H1 (cell line): ENCODE measurements at regions not wholly inside any gene's neighbourhood (a gene's known extent, or its start where the extent isn't known, plus 50 kb on each side); places are given as distances from the start of the nearest gene placed in this dataset.

ENCODE experiments used
- CHD2 ChIP-seq: IDR thresholded peaks from 2 replicates; pipeline ENCODE4 v1.6.1; 2012; ENCODE audit warnings: low read length, improper control_type of control experiment
- EZH2 ChIP-seq: fragments of 200-600 bp; sonication (generic); IDR thresholded peaks from 2 replicates; pipeline ENCODE4 v1.7.1; 2012; ENCODE audit warnings: low read depth, mild to moderate bottlenecking, moderate library complexity, low read length, inconsistent platforms; ENCODE audit not compliant: severe bottlenecking
- TEAD4 ChIP-seq: IDR thresholded peaks from 2 replicates; pipeline ENCODE4 v1.6.1; 2012; ENCODE audit warnings: low read depth, low read length, inconsistent platforms, mixed read lengths
- TF ChIP-seq, protein P1 (sequence below), 3 experiments: IDR thresholded peaks; 1 replicate in 2 of 3; 2 replicates in 1 of 3; pipeline versions ENCODE4 v1.5.1 to v1.6.1; 2011; ENCODE audit warnings: low read length in 3 of 3, mild to moderate bottlenecking in 3 of 3, inconsistent platforms in 2 of 3, low read depth in 1 of 3, moderate library complexity in 1 of 3; ENCODE audit not compliant: insufficient read depth in 1 of 3; ENCODE audit errors: control extremely low read depth in 1 of 3

DNA sequence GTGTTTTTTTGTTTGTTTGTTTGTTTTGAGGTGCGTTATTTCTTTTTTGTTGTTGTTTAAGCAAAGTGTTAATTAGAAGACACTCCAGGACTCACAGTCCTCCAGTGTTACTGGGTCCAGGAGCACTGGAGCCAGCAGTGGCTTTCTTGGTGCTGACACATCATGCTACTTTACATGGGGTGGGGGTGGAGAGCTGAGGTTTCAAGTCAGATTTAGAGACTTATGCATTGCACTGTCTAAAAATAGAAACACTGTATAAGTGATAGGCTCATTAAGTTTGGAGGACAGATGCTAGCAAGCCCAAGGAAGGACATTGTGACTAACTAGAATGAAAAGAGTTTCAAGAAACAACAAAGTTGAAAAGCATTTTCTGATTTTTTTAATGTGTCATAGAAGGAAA lies 2209.2 kb downstream of the MAT2B start:
- TF ChIP-seq CHD2: no peak
- no peak for TF ChIP-seq TEAD4
- TF ChIP-seq EZH2: no peak
- TF ChIP-seq, protein P1, sequence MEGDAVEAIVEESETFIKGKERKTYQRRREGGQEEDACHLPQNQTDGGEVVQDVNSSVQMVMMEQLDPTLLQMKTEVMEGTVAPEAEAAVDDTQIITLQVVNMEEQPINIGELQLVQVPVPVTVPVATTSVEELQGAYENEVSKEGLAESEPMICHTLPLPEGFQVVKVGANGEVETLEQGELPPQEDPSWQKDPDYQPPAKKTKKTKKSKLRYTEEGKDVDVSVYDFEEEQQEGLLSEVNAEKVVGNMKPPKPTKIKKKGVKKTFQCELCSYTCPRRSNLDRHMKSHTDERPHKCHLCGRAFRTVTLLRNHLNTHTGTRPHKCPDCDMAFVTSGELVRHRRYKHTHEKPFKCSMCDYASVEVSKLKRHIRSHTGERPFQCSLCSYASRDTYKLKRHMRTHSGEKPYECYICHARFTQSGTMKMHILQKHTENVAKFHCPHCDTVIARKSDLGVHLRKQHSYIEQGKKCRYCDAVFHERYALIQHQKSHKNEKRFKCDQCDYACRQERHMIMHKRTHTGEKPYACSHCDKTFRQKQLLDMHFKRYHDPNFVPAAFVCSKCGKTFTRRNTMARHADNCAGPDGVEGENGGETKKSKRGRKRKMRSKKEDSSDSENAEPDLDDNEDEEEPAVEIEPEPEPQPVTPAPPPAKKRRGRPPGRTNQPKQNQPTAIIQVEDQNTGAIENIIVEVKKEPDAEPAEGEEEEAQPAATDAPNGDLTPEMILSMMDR (IDR thresholded peaks at IDR 0.05; ENCODE audit: control extremely low read depth in 1 of 3, insufficient read depth in 1 of 3, low read depth in 1 of 3, low read length in 3 of 3): no peak
